PC-9 (cell line): ENCODE measurements at regions not wholly inside any gene's neighbourhood (a gene's known extent, or its start where the extent isn't known, plus 50 kb on each side); places are given as distances from the start of the nearest gene placed in this dataset.

Experiments
- BruUV-seq: library from RNA; stranded (reverse); fragments of 400-500 nt; replicated peaks from 2 replicates; lab custom pipeline; 2021; lab: Mats Ljungman, UMichigan
- CTCF ChIA-PET: fragments of 300-600 bp; sonication (Branson Sonifier 250); formaldehyde crosslinking; loops from one replicate; lab custom pipeline; 2022; ENCODE audit warnings: antibody characterized with exemption; lab: Charles Lee
- POLR2A ChIA-PET: fragments of 300-600 bp; sonication (Branson Sonifier 250); formaldehyde crosslinking; loops from one replicate; lab custom pipeline; 2022; ENCODE audit warnings: antibody characterized with exemption; ENCODE audit not compliant: unreplicated experiment; lab: Charles Lee
- DNase-seq, 2 experiments: peaks; one replicate each; pipeline versions ENCODE4 v3.0.0 to v3.0.0-alpha.2; 2015 to 2022; ENCODE audit warnings: mixed read lengths in 1 of 2
- H2AFZ ChIP-seq: fragments of 200-600 bp; sonication (generic); 2 replicates; pipeline ENCODE4 v1.8.1; 2017; ENCODE audit warnings: antibody characterized with exemption
- H3F3A ChIP-seq: fragments of 200-600 bp; sonication (generic); 2 replicates; pipeline ENCODE4 v1.8.1; 2017; ENCODE audit warnings: antibody characterized with exemption, mild to moderate bottlenecking, low read depth; ENCODE audit not compliant: insufficient read depth
- H3K27ac ChIP-seq: fragments of 200-600 bp; sonication (generic); 2 replicates; pipeline ENCODE4 v1.6.1; 2016; ENCODE audit warnings: mixed run types
- H3K27me3 ChIP-seq: fragments of 200-600 bp; sonication (generic); 2 replicates; pipeline ENCODE4 v1.6.1; 2016; ENCODE audit warnings: low read depth, mixed run types; ENCODE audit not compliant: insufficient read depth
- H3K36me3 ChIP-seq: fragments of 200-600 bp; sonication (generic); 2 replicates; pipeline ENCODE4 v1.6.1; 2016; ENCODE audit warnings: low read depth, mixed run types
- H3K4me1 ChIP-seq: fragments of 200-600 bp; sonication (generic); replicated peaks from 2 replicates; pipeline ENCODE4 v1.6.1; 2016; ENCODE audit warnings: mixed run types; ENCODE audit not compliant: insufficient read depth
- H3K4me2 ChIP-seq: fragments of 200-600 bp; sonication (generic); 2 replicates; pipeline ENCODE4 v1.6.1; 2017; ENCODE audit warnings: mixed run types
- H3K4me3 ChIP-seq: fragments of 200-600 bp; sonication (generic); 2 replicates; pipeline ENCODE4 v1.6.1; 2016; ENCODE audit warnings: mixed run types
- H3K79me2 ChIP-seq: fragments of 200-600 bp; sonication (generic); 2 replicates; pipeline ENCODE4 v1.6.1; 2017; ENCODE audit warnings: low read depth, mixed run types
- H3K9me2 ChIP-seq: fragments of 200-600 bp; sonication (generic); 2 replicates; pipeline ENCODE4 v1.8.1; 2017; ENCODE audit warnings: mild to moderate bottlenecking; ENCODE audit not compliant: insufficient read depth
- H3K9me3 ChIP-seq: fragments of 200-600 bp; sonication (generic); 2 replicates; pipeline ENCODE4 v1.8.1; 2016; ENCODE audit warnings: low read depth; ENCODE audit not compliant: insufficient read depth
- H4K20me1 ChIP-seq: fragments of 200-600 bp; sonication (generic); 2 replicates; pipeline ENCODE4 v1.8.1; 2017; ENCODE audit not compliant: insufficient read depth
- EZH2 ChIP-seq: fragments of 200-600 bp; sonication (generic); IDR thresholded peaks from 2 replicates; pipeline ENCODE4 v1.8.0; 2017; ENCODE audit warnings: antibody characterized with exemption, low read depth
- intact Hi-C: fragments of 100-400 bp; cut with micrococcal nuclease; formaldehyde crosslinking; loops from one replicate; pipeline ENCODE4 v1.10.0; 2022; ENCODE audit not compliant: unreplicated experiment
- TF ChIP-seq, protein P1 (sequence below): fragments of 200-600 bp; sonication (generic); conservative IDR thresholded peaks from 2 replicates; pipeline ENCODE4 v1.6.1; 2017; ENCODE audit warnings: mixed run types, antibody characterized with exemption, mild to moderate bottlenecking, moderate library complexity

DNA sequence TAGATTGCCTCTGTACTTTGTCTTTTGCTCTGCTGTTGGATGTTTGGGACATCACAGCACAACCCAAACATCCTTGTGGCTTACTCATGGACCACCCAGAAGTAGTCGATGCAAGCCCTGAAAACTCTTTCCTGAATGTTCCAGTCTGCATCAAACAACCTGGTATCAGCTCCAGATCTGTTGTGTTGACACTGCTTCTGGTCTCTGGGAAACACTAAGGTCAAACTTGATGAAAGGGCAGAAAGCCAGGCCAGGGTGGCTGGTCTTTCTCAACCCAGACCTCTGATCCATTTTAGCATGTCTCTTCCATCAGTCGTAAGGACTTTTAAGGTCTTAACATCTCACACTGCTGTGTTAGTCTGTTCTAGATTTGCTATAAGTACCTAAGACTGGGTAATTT, 265.7 kb downstream of the ZNF536 start:
- CTCF ChIA-PET = no interaction called here
- H3K9me2 ChIP-seq = no peaks in the 10 kb centered on the region; the same call in 1 of the 2 replicates

DNA sequence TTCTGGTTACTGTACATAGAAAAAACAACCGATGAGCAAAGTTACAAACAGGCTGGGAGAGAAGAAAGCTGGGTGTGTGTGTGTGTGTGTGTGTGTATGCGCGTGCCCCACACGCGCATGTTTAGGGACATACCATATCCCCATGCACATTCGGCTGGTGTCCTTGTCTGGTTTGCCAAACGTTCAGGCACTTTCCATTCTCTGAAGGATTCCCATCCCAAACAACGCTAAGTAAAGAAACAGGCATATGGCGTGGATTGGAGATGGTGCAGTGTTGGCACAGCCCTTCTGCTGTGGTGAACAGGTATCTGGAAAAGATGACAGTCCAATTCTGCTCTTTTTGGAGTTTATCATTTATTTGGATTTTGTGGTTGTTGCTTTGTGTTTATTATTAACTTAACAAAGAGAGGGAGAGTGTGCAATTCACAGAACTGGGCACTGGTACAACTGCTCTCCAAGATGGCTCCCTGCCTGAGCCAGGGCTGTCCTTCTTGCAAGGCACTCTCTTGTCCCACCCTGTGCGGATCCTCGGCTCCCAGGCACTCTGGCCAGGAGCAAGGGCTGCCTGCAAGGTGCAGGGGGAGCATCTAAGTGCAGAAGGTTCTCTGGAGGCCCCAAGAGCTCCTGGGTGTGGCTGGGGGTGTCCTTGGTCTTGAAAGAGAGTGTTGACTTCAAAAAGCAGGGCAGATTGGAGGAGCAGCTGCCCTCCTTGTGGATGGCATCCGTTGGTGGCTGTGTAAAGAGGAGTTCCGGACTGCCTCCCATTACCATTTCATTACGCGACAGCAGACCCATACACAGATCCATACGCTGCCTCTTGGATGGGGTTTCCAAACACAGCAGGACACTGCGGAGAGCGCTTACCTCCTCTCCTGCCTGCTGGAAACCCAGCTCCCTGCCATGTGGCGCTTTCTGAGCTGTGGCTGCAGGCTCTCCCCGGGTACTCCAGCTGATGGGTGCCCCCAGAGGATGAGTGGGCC, 263.1 kb downstream of the ZNF536 start:
- Histone ChIP-seq H3K4me3 (no peak overlapping the region), H3K4me2 (no peak overlapping the region), H3K4me1 (no peaks in the 10 kb centered on the region), H4K20me1 (no peaks in the 10 kb centered on the region), H3K27me3 (peaks cover 36% of the 10 kb centered on the region), H2AFZ (no peak overlapping the region), H3F3A (no peaks in the 10 kb centered on the region), H3K27ac (no peak overlapping the region), H3K9me3 (no peaks in the 10 kb centered on the region), H3K79me2 (no peaks in the 10 kb centered on the region), H3K36me3 (no peaks in the 10 kb centered on the region), H3K9me2 (no peaks in the 10 kb centered on the region; the same call in 1 of the 2 replicates)
- no peak for TF ChIP-seq EZH2
- TF ChIP-seq, protein P1, sequence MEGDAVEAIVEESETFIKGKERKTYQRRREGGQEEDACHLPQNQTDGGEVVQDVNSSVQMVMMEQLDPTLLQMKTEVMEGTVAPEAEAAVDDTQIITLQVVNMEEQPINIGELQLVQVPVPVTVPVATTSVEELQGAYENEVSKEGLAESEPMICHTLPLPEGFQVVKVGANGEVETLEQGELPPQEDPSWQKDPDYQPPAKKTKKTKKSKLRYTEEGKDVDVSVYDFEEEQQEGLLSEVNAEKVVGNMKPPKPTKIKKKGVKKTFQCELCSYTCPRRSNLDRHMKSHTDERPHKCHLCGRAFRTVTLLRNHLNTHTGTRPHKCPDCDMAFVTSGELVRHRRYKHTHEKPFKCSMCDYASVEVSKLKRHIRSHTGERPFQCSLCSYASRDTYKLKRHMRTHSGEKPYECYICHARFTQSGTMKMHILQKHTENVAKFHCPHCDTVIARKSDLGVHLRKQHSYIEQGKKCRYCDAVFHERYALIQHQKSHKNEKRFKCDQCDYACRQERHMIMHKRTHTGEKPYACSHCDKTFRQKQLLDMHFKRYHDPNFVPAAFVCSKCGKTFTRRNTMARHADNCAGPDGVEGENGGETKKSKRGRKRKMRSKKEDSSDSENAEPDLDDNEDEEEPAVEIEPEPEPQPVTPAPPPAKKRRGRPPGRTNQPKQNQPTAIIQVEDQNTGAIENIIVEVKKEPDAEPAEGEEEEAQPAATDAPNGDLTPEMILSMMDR = no peak
- intact Hi-C loops = no loop called here
- CTCF ChIA-PET = no interaction called here
- DNase-seq = no peak
- POLR2A ChIA-PET = no interaction called here
- no TSS peak for BruUV-seq

More for the DNA sequence above, 265.7 kb downstream of the ZNF536 start:
- Histone ChIP-seq H3K27ac (no peak overlapping the region), H3K79me2 (no peaks in the 10 kb centered on the region), H3K4me2 (no peak overlapping the region), H3K9me3 (no peaks in the 10 kb centered on the region), H3K36me3 (no peaks in the 10 kb centered on the region), H4K20me1 (no peaks in the 10 kb centered on the region), H3F3A (no peaks in the 10 kb centered on the region), H2AFZ (no peak overlapping the region), H3K27me3 (peaks cover 20% of the 10 kb centered on the region), H3K4me3 (no peak overlapping the region), H3K4me1 (no peaks in the 10 kb centered on the region)
- DNase-seq = no peak
- POLR2A ChIA-PET = no interaction called here
- TF ChIP-seq EZH2 = no peak
- intact Hi-C loops = no loop called here
- no TSS peak for BruUV-seq

DNA sequence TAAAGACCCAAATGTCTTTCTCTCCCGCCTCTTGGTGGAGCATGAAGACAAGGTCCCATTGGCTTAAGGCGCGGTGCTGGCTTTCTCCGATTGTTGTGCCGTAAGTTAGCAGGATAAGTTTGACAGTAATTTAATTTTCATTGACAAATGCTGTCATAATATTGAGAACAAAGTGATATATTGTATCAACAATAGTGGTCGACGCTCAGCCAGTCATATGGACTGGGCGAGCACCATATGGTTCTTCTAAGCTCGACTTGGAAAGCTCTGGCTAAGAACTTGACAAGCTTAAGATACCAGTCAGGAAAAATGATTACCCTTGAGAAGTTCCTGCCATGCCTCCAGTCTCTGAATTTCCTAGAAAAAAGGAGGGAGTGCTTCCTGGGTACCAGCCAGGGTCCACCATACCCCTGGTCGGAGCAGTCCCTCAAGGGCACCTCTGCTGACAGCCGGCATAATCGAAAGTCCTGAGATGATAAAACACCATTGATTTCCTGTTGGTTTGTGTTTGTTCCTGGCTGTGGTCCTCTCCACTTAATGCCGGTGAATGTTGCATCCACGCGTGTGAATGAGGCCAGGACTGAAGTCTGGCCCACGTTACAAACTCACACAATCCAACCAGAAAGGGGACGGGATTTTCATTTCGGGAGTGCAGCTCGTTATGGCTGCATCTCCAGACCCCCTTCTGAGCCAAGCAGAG, 262.1 kb downstream of the ZNF536 start:
- Histone ChIP-seq H4K20me1 (no peaks in the 10 kb centered on the region), H3K4me1 (no peaks in the 10 kb centered on the region), H3F3A (no peaks in the 10 kb centered on the region), H3K79me2 (no peaks in the 10 kb centered on the region), H3K4me3 (no peak overlapping the region), H2AFZ (no peak overlapping the region), H3K27me3 (peaks cover 46% of the 10 kb centered on the region), H3K9me3 (no peaks in the 10 kb centered on the region), H3K9me2 (no peaks in the 10 kb centered on the region; the same call in 1 of the 2 replicates), H3K27ac (no peak overlapping the region), H3K36me3 (no peaks in the 10 kb centered on the region), H3K4me2 (no peak overlapping the region)
- DNase-seq = no peak
- intact Hi-C loops = no loop called here
- POLR2A ChIA-PET = no interaction called here
- BruUV-seq = no TSS peak
- CTCF ChIA-PET = no interaction called here
- TF ChIP-seq, protein P1 = no peak
- no peak for TF ChIP-seq EZH2
